Ecto neural progenitor cell (in vitro differentiated cells): ENCODE measurements at regions not wholly inside any gene's neighbourhood (a gene's known extent, or its start where the extent isn't known, plus 50 kb on each side); places are given as distances from the start of the nearest gene placed in this dataset.
"Not testable (repeated sequence)": the region's sequence is repeated elsewhere in the genome, so short reads cannot be mapped to it uniquely, and the experiment has no call there.

ENCODE experiments used
- DNase-seq: peaks from one replicate; pipeline ENCODE4 v3.0.0-alpha.2; 2018; ENCODE audit warnings: low spot score

GRCh38 chr16:35197656-35198055, 1738.2 kb downstream of the TP53TG3F start:
- no peak for DNase-seq

- no peak for DNase-seq
Observed at GRCh38 chr16:35198223-35199199, 1739.1 kb downstream of the TP53TG3F start.

- DNase-seq: no peak
Observed at GRCh38 chr16:35200662-35201061, 1741.2 kb downstream of the TP53TG3F start.

- no peak for DNase-seq
Observed at GRCh38 chr16:35201151-35201550, 1741.7 kb downstream of the TP53TG3F start.

GRCh38 chr16:35203636-35204035, 1744.2 kb downstream of the TP53TG3F start:
- no peak for DNase-seq

- DNase-seq: no peak
Observed at GRCh38 chr16:35207059-35207999, 1747.9 kb downstream of the TP53TG3F start.

GRCh38 chr16:35208001-35208935, 1748.9 kb downstream of the TP53TG3F start:
- no peak for DNase-seq

- no peak for DNase-seq
Observed at GRCh38 chr16:35210681-35211433, 1751.4 kb downstream of the TP53TG3F start.

- no peak for DNase-seq
Observed at GRCh38 chr16:35214840-35215239, 1755.4 kb downstream of the TP53TG3F start.

GRCh38 chr16:35215287-35215686, 1755.9 kb downstream of the TP53TG3F start:
- no peak for DNase-seq

- DNase-seq: not testable (repeated sequence)
Observed at GRCh38 chr16:35216261-35216660, 1756.8 kb downstream of the TP53TG3F start.

GRCh38 chr16:35221482-35222185, 1762.2 kb downstream of the TP53TG3F start:
- DNase-seq: no peak

- no peak for DNase-seq
Observed at GRCh38 chr16:35234679-35235078, 1775.3 kb downstream of the TP53TG3F start.

GRCh38 chr16:35239561-35239960, 1780.1 kb downstream of the TP53TG3F start:
- no peak for DNase-seq

- DNase-seq: no peak
Observed at GRCh38 chr16:35249051-35249450, 1789.6 kb downstream of the TP53TG3F start.

GRCh38 chr16:35252356-35252936, 1793.0 kb downstream of the TP53TG3F start:
- DNase-seq: no peak

GRCh38 chr16:35255186-35255803, 1795.9 kb downstream of the TP53TG3F start:
- no peak for DNase-seq

GRCh38 chr16:35255816-35256215, 1796.4 kb downstream of the TP53TG3F start:
- DNase-seq: no peak

- no peak for DNase-seq
Observed at GRCh38 chr16:35258381-35258780, 1799.0 kb downstream of the TP53TG3F start.
